HK-2 (cell line): ENCODE measurements at regions not wholly inside any gene's neighbourhood (a gene's known extent, or its start where the extent isn't known, plus 50 kb on each side); places are given as distances from the start of the nearest gene placed in this dataset.

ENCODE experiments used
- DNase-seq: peaks from one replicate; pipeline ENCODE4 v3.0.0-alpha.2; 2018; ENCODE audit not compliant: unreplicated experiment

DNA sequence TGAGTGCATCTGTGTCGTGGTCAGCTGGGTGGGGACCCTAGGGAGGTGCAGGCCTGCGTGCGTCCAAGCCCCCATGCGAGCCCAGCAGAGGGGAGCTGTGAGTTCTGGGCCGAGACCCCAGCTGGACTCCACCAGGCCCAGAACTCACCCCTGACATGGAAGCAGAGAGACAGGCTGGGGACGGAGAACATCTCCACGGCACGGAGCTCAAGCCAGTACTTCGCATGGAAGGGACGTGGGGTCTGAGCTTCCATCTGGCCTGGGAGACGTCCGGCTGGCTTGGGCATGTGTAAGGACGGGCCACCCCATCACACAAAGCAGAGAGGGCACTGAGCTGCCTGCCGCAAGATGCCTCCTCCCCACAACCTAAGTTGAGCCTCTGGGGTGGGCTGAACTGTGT, 422.4 kb downstream of the CTTN start:
- no peak for DNase-seq

DNA sequence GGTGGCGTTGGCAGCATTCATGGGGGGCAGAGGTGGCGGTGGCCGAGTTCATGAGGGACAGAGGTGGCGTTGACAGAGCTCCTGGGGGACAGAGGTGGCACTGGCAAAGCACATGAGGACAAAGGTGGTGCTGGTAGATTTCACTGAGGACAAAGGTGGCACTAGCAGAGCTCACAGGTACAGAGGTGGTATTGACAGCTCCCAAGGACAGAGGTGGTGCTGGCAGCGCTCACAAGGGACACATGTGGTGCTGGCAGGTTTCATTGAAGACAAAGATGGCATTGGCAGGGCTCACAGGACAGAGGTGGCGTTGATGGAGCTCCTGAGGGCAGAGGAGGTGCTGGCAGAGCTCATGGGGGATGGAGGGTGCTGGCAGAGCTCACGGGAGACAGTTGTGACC, 425.4 kb downstream of the CTTN start:
- no peak for DNase-seq

DNA sequence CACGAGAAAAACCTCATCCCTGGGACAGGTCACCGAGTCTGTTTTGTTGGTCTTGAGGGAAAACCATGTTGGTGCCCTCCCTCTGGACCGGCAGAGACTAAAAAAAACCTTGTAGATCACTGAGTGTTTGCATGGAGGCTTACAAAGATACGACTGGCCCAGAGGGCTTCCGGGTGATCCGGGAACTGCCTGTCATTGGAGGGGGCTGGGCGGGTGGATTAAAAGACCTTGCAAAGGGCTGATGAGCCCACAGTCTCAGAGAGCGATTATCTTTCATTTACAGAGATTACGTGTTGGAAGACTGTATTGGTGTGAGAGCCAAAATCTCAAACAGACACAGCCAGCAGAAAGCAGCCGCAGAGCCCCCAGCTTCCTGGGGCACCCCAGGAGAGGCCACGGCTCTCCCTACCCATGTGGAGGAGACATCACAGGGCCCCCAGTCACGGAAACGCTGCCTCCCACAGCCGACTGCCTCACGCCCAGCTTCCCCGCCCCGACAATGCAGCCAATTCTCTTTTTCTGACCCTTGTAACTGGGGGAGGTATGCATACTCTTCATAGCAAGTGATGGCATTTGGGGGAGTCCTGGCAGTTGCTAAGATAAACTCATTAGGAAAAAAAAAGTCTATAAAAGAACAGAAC, 426.4 kb downstream of the CTTN start:
- DNase-seq = no peak

DNA sequence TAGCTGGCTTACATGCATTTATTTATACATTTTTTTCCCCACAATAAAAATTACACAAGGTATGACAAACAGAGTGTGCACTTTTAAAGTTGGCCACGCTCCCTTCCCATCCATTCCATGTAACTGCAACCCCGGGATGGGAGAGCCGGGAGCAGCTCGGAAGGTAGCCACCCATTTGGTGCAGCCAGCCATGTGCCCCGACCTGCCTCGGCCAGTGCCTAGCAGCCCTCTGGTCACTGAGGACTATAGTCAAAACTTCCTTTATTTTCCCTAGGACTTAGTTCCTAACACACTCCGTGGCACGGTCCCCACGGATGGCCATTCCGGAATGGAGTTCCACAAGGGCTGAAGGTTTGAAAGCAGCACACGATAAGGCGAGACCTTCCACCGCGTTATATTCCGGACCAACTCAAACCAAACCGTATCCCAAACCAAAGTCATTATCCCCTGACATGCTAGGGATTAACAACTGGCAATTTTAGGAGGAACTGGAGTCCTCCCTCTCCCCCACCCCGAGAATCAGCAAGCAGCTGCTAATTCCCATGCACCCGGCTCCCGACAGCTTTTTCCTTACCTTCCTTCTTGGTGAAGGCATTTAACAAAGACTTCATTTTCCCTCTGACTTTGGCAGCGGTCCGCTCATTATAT, 426.4 kb downstream of the SHANK2 start:
- DNase-seq = no peak

DNA sequence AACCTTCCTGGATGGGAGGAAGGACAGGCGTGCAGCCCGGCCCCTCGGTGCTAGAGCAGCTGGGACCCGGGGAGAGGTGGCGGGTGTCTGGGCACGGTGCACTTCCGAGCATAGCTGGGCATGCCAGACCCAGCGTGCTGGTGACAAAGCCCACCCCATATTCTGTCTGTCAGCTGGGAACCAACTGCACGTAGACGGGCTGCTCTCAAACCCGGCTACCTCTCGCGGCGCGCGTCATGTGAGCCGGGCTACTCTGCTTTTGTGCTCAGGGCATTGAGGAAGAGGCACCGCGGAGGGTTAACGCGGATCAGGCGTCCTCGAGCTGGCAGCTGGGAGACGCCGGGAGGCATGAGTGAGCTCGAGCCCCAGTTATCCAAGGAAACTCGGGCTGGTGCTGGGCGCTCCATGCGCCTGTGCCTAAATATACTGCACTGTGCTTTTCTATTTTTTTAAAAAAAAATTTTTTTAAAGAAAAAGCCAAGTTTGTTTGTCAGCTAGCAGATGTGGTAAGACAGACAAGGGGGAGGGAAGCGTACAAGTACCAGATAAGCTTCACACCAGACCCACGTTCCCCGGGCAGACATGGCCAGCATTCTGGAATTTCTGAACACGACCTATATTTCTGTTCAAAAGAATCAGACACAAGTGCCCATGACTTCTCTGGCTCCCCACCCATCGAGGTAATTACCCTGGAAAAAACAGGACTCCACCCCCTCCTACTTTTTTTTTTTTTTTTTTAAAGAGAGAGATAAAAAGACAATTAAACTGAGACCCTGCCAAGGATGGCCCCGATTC, 425.6 kb downstream of the SHANK2 start:
- no peak for DNase-seq

DNA sequence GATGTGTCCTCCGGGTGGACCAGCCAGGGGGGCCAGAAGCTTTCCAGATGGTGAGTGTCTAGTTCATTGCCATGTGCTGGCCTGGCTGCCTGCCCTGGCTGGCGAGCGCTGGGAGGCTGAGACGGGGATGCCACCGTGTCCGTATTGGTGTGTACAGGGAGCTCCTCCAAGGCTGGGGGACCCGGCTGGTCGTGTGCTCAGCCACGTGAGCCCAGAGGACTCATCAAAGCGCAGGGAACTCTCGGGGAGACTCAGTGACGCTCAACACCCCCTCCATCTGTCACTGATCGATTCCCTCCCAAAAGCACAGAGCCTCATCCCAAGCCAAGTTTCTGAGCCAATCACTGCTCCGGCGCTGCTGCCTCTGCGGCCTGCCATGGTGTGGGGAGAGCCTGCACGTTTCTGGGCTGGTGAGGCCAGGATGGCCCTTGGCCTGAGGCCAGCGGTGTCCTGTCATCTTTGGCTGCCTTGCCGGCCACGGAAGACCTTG, 423.7 kb downstream of the SHANK2 start:
- DNase-seq = no peak

DNA sequence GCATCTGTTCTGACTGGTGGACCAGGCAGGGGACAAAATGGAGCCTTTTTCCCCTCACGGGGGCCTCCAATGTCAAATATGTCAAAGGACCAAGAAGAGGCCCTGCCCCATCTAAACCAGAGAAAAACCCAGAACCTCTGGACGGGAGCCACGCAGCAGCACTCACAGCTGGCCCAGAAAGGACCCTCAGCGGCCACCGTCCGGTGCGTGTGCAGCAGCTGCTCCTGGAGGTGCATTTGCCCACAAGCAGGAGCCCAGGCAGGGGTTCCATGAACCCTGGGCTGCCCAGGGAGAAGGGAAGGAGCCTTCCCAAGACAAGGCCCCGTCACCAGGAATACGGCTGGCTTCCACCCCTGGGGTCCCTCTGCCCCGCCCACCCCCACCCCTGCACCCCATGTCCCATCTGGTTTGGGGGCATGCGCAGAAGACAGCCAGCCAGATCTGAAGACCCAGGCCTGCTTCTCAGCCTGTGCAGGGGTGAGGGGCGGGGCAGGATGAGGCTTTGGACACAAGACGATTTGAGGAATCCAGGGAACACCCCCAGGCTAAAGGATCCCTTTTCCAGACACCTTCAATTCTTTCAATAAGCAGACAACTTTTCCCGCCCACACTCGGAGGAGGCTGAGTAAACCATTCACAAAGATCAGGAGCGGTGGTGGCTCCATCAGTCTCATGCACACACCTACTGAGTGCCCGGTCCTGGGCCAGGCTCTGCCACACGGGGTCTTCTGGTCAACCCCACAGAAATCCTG, 423.1 kb downstream of the SHANK2 start:
- no peak for DNase-seq

DNA sequence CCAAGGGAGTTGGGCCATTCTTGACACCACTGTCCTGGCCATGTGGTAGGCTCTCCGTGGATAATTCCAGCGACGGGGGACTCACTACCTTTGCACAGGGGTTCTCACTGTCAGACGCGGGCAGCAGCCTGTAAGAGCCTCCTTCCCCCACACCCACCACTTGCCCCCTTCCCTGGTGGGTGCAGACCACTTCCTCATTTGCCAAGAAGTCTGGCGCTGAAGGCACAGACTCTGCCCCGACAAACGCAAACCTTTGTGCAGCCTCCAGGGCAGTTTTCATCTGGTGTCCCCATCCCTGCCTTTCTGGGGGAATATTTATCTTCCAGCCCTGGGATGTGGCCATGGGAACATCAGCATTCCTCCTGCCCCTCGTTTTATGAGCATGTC, 422.5 kb downstream of the SHANK2 start:
- no peak for DNase-seq

DNA sequence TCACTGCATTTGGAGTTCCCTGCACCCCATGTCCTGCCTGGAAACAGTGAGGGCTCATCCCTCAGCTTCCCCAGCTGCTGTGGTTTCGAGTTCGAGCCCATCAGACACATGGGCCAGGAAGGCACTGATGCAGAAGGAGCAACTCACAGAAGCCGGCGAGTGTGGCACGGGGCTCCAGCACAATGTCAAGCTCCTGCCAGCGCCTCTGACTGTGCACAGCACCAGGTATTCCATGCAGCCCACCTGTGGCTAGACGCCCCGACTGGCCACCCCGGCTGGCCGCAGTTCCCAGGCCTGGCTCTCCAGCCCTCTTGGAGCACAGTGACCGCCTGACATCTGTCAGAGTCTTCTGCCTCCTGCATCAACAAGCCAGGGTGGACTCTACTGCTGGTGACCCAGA, 419.4 kb downstream of the SHANK2 start:
- no peak for DNase-seq

DNA sequence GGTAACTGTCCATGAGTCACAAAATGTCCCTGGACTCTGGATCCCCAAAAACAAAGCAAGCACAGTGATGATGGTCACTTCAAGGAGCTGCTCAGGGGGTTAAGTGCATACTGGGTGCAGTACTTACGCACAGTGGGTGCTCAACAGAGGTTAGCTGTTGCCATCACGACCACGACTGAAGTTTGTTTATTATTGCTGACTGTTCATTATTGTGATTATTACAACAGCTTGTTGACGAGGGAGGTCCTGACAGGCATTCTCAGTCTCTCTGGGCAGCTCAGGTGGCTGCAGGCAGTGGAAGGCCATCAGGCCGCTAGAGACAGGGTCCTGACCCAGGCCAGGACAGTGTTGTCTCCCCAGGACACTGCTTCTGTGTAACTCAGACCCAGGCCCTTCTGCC, 418.8 kb downstream of the SHANK2 start:
- no peak for DNase-seq

DNA sequence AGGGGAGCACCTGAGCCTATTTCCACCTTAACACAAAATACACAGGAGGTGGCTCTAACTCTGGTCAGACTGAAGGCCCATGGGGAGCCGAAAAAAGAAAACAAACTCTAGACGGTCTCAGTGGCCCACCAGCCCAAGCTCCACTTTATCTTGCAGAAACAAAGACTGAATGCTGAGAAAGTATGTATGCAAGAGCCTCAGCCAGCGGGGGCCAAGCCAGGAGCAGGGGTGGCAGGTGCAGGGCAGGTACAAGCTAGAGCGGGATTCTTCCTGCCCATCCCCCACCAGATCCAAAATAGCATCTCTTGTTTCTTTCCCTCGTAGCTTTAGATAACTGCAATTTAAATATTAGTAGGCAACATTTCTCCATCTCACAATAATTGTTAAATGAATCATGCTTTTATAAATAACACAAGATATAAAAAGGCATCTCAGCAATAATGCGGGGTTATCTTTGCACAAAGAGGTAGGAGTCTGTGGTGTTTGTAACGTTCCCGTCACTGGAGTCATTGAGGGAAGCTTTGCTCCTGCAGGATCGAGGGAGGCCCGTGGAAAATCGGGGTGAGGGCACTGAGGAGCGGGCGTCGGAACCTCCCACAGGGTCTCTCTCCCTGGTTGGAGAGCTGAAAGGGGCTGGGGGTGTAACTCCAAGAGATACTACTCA, 418.0 kb downstream of the SHANK2 start:
- no peak for DNase-seq

DNA sequence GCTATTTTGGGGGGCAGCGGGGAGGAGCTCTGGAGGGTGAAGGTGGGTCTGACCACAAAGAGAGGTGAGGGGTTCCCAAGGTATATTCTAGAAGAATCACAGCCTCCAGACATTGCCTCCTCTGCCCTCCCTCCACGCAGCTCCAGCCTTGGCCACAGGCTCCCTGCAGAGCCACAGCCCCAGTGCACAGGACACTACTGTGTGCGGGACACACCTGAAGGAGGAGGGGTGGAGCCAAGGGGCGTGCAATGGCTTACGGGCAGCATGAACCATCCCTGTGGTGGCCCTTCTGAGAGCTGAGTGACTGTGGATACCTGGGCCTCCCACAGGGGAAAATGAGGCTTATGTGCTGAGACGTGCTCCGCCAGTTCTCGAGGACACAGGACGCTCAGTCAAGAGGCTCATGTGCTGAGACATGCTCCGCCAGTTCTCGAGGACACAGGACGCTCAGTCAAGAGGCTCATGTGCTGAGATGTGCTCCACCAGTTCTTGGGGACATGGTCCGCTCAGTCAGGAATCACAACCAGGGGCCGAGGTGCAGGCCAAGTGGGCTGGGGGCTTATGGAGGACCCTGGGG, 417.3 kb downstream of the SHANK2 start:
- DNase-seq = no peak

DNA sequence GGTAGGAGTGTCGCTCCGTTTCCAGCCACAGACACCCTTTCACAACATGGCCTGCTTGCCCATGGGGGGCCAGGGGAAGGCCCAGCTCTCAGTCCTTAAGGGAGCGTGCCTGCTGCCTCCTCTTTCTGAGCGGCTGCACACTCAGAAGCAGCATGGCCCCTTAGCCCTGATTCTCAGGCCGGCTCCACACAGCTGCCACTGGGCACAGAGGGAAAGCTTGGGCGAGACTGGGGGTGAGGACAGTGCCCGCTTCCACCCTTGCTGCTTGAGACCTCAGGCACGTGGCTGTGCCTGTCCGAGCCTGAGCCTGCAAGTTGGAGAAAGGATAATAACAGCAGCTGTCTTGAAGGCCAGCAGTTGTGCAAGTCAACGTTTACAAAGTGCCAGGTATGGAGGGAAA, 416.3 kb downstream of the SHANK2 start:
- no peak for DNase-seq

DNA sequence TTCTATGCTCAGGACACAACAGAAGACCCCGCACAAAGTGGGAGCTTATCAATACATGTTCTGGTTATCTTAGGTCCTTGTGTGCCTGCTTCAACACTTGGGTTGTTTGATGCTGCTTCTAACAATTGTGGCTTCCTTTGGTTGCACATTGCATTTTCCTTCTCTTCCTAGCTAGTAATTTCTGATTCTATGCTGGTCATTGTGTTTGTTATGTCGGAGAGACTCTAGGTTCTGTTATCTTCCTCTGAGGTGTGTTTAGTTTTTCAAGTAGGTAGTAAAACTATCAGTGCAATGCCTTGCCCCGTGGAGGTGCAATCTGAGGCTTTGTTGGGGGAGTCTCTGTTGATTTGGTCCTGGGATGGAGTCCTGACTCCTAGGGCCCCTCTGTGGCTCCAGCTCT, 414.2 kb downstream of the SHANK2 start:
- DNase-seq = no peak

DNA sequence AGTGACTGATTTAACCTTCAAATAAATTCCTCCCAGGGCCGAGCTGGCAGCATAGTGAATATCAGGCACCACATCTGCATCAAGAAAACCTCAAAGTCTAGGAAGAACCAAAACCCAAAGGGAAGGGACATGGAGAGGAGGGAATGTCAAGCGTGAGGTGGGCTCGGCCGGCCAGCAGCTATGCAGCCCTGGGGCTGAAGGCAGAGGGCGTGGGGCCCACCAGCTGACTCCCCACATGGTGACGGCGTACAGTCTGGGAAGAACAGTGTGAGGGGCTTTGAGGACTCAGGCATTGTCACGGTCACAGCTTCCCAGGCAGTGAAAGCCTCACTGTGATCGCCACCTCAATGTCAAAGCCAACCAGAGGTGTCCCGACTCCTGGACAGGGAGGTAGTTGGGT, 412.5 kb downstream of the SHANK2 start:
- DNase-seq = no peak

DNA sequence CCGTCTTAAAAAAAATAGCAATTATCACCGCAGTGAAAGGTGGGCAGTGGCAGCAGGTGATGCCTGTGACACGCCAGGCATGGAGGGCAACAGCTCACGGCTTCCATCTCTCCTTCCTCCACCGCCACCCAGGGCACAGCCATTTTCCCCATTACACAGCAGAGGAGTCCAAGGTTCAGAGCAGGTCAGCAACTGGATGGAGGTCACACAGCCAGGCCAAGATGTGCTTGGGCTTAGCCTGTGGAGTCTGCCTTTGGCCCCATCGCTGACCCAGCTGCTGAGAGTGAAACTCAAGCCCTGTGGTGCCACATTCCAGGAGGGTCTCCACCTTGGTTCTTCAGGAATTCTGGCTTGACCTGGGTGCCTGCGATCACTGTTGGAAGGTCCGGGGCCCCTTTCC, 411.1 kb downstream of the SHANK2 start:
- no peak for DNase-seq

DNA sequence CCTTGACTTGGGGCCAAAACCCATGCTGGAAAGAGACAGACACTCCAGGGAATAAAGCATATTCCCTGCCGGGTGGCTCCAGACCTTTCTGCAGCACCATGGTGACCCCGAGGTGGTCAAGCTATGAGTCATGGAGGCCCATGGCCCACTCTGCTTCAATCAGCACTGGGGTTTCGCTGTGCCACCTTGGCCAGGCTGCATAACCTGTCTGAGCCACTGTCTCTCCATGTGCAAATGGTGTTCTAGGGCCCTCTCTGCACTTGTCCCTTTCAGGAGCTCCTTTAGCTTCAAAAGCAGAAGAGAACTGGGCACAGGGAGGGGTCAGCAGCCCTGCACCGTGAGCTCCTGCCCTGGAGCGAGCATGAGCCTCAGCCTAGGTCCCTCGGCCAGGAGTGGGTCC, 410.1 kb downstream of the SHANK2 start:
- DNase-seq = no peak

DNA sequence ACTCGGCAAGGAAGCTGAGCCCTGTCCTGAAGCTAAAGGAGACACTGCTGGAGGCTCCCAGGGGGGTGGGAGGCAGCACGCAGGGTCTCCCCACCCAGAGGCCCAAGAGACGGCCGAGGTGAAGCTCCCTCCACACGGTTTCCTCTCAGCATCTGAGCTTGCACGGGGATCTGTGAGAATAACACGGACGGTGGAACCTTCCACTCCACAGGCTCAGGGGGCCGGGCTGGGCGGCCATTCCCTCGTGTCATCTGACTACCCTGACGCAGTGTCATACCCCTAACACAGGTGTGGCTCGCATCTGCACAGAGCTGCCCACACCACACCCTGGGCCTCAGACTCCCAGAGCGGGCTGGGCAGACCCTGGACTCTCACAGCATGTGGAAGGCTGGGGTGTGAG, 409.7 kb downstream of the SHANK2 start:
- DNase-seq = no peak

DNA sequence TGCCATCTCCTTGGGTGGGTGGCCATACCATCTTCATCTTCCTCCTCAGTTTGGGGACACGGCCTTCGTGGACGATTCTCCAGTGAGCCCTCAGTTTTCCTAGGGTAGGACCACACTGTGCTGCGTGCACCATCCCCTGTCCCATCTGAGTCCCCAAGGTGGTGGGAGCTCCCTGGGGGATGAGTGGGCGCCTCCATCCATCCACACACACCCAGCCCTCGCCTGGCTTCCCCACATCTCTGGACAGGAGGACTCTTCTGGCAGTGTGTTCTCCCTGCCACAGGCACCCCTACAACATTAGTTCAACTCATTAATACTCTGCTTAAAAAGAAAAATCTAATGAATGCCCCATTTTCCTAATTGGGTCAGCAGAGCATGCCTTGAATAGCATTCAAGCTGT, 408.5 kb downstream of the SHANK2 start:
- no peak for DNase-seq

DNA sequence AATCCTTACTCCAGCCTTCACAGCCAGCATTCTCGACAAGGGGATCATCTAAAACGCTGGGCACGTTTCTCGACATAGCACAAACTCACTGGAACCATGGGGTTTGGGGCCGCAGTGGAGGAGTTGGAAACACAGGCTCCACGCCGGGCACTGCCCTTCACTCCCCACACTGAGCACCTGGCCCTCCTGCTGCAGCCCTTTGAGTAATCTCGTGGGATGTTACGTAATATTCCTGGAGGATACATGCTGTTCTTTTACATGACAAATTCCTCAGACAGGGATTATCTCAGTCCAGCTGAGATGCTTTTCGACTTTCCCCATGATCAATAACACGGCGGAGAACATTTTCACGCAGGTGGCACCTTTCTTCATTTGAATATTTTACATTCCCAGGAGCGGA, 408.0 kb downstream of the SHANK2 start:
- DNase-seq = no peak

DNA sequence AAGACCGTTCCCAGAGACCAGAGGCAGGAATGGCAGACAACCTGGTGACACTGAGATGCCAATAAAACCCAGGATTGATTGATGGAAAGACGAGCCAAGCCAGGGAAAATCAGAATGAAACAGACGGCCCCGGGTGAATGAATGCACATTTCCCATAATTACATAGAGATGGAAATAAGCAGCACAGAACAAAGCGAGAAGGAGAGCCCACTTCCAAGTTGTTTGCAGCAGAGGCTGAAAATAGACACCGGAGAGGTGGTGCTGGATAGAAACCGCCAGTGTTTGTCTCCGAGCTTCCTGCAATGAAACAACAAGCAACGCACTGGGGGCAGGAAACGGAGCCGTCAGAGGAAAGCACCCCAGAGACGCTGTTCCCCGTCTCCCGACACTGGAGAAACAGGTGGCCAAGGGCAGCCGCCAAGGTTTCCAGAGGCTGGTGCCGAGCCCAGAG, 406.8 kb downstream of the SHANK2 start:
- no peak for DNase-seq
